ENCODE measurements at regions not wholly inside any gene's neighbourhood (a gene's known extent, or its start where the extent isn't known, plus 50 kb on each side); places are given as distances from the start of the nearest gene placed in this dataset.

- no peaks in the 10 kb centered on the region for H3K36me3 ChIP-seq (ENCODE audit: control insufficient read depth, low read length)
- H3K9me3 ChIP-seq (ENCODE audit: control insufficient read depth, insufficient read depth, low read length): no peaks in the 10 kb centered on the region
- no peaks in the 10 kb centered on the region for H3K4me1 ChIP-seq (ENCODE audit: control insufficient read depth, low read length)
- H3K4me2 ChIP-seq (ENCODE audit: low read length): no peak overlapping the region
- no peaks in the 10 kb centered on the region for H4K20me1 ChIP-seq (ENCODE audit: control insufficient read depth, insufficient read depth, low read depth, low read length)
- H3K27me3 ChIP-seq (ENCODE audit: control insufficient read depth, low read length): peaks cover 12% of the 10 kb centered on the region
- H3K9me2 ChIP-seq (replicated peaks; ENCODE audit: control insufficient read depth, low read length): no peaks in the 10 kb centered on the region
- H3K79me2 ChIP-seq (ENCODE audit: control insufficient read depth, low read length): no peaks in the 10 kb centered on the region
- no peak for TF ChIP-seq EZH2phosphoT487 (IDR thresholded peaks at IDR 0.05; ENCODE audit: borderline replicate concordance, low read length)
- TF ChIP-seq CTCF (IDR thresholded peaks at IDR 0.05; ENCODE audit: low read depth, low read length, poor library complexity, severe bottlenecking): no peak
- H3K4me3 ChIP-seq (ENCODE audit: low read length): no peak overlapping the region
- no peak overlapping the region for H3K27ac ChIP-seq (ENCODE audit: low read depth, low read length)
- no peaks in the 10 kb centered on the region for H3F3A ChIP-seq (ENCODE audit: control insufficient read depth, insufficient read depth)
Measured at GRCh38 chr3:157605356-157605755, 102.1 kb upstream of the VEPH1 start.

- Histone ChIP-seq H3K27me3 (ENCODE audit: control insufficient read depth, low read length) (peaks cover 14% of the 10 kb centered on the region), H3K36me3 (ENCODE audit: control insufficient read depth, low read length) (no peaks in the 10 kb centered on the region), H3K4me1 (ENCODE audit: control insufficient read depth, low read length) (no peaks in the 10 kb centered on the region), H3K4me2 (ENCODE audit: low read length) (no peak overlapping the region), H3F3A (ENCODE audit: control insufficient read depth, insufficient read depth) (no peaks in the 10 kb centered on the region), H3K9me3 (ENCODE audit: control insufficient read depth, insufficient read depth, low read length) (no peaks in the 10 kb centered on the region), H3K27ac (ENCODE audit: low read depth, low read length) (no peak overlapping the region), H3K9me2 (replicated peaks; ENCODE audit: control insufficient read depth, low read length) (no peaks in the 10 kb centered on the region), H3K79me2 (ENCODE audit: control insufficient read depth, low read length) (no peaks in the 10 kb centered on the region), H4K20me1 (ENCODE audit: control insufficient read depth, insufficient read depth, low read depth, low read length) (no peaks in the 10 kb centered on the region), H3K4me3 (ENCODE audit: low read length) (no peak overlapping the region)
- no peak for TF ChIP-seq EZH2phosphoT487 (IDR thresholded peaks at IDR 0.05; ENCODE audit: borderline replicate concordance, low read length)
- TF ChIP-seq CTCF (IDR thresholded peaks at IDR 0.05; ENCODE audit: low read depth, low read length, poor library complexity, severe bottlenecking): no peak
Measured at GRCh38 chr3:157602424-157602823, 99.2 kb upstream of the VEPH1 start.

GRCh38 chr3:157595259-157595658 lies 92.0 kb upstream of the VEPH1 start:
- TF ChIP-seq CTCF (IDR thresholded peaks at IDR 0.05; ENCODE audit: low read depth, low read length, poor library complexity, severe bottlenecking) (no peak), EZH2phosphoT487 (IDR thresholded peaks at IDR 0.05; ENCODE audit: borderline replicate concordance, low read length) (no peak)
- H3K79me2 ChIP-seq (ENCODE audit: control insufficient read depth, low read length): no peaks in the 10 kb centered on the region
- H3K27me3 ChIP-seq (ENCODE audit: control insufficient read depth, low read length): peaks cover 10% of the 10 kb centered on the region
- H3K4me3 ChIP-seq (ENCODE audit: low read length): no peak overlapping the region
- H3K4me1 ChIP-seq (ENCODE audit: control insufficient read depth, low read length): no peaks in the 10 kb centered on the region
- H3F3A ChIP-seq (ENCODE audit: control insufficient read depth, insufficient read depth): no peaks in the 10 kb centered on the region
- H3K36me3 ChIP-seq (ENCODE audit: control insufficient read depth, low read length): no peaks in the 10 kb centered on the region
- no peaks in the 10 kb centered on the region for H4K20me1 ChIP-seq (ENCODE audit: control insufficient read depth, insufficient read depth, low read depth, low read length)
- no peak overlapping the region for H3K4me2 ChIP-seq (ENCODE audit: low read length)
- no peaks in the 10 kb centered on the region for H3K9me3 ChIP-seq (ENCODE audit: control insufficient read depth, insufficient read depth, low read length)
- no peak overlapping the region for H3K27ac ChIP-seq (ENCODE audit: low read depth, low read length)
- no peaks in the 10 kb centered on the region for H3K9me2 ChIP-seq (replicated peaks; ENCODE audit: control insufficient read depth, low read length)

- no peaks in the 10 kb centered on the region for H4K20me1 ChIP-seq (ENCODE audit: control insufficient read depth, insufficient read depth, low read depth, low read length)
- no peaks in the 10 kb centered on the region for H3K9me2 ChIP-seq (replicated peaks; ENCODE audit: control insufficient read depth, low read length)
- no peak overlapping the region for H3K4me2 ChIP-seq (ENCODE audit: low read length)
- no peaks in the 10 kb centered on the region for H3K36me3 ChIP-seq (ENCODE audit: control insufficient read depth, low read length)
- H3K4me3 ChIP-seq (ENCODE audit: low read length): no peak overlapping the region
- H3K27ac ChIP-seq (ENCODE audit: low read depth, low read length): no peak overlapping the region
- H3F3A ChIP-seq (ENCODE audit: control insufficient read depth, insufficient read depth): no peaks in the 10 kb centered on the region
- peaks cover 12% of the 10 kb centered on the region for H3K27me3 ChIP-seq (ENCODE audit: control insufficient read depth, low read length)
- no peaks in the 10 kb centered on the region for H3K4me1 ChIP-seq (ENCODE audit: control insufficient read depth, low read length)
- no peaks in the 10 kb centered on the region for H3K9me3 ChIP-seq (ENCODE audit: control insufficient read depth, insufficient read depth, low read length)
- no peaks in the 10 kb centered on the region for H3K79me2 ChIP-seq (ENCODE audit: control insufficient read depth, low read length)
- no peak for TF ChIP-seq EZH2phosphoT487 (IDR thresholded peaks at IDR 0.05; ENCODE audit: borderline replicate concordance, low read length)
- TF ChIP-seq CTCF (IDR thresholded peaks at IDR 0.05; ENCODE audit: low read depth, low read length, poor library complexity, severe bottlenecking): no peak
Measured at GRCh38 chr3:157594413-157594812, 91.2 kb upstream of the VEPH1 start.
